Osteoblast (primary cell): ENCODE measurements at regions not wholly inside any gene's neighbourhood (a gene's known extent, or its start where the extent isn't known, plus 50 kb on each side); places are given as distances from the start of the nearest gene placed in this dataset.
A peak's percentile ranks its signal among the peaks of the same experiment; 100 is the strongest.

ENCODE experiments used
- DNase-seq: peaks from one replicate; pipeline ENCODE4 v3.0.0; 2011; ENCODE audit warnings: low spot score, mixed read lengths; ENCODE audit not compliant: insufficient read length; ENCODE audit errors: missing footprints
- H2AFZ ChIP-seq: 2 replicates; pipeline ENCODE4 v1.6.0; 2011; ENCODE audit warnings: mild to moderate bottlenecking, low read length
- H3K27ac ChIP-seq: 2 replicates; pipeline ENCODE4 v1.5.1; 2011; ENCODE audit warnings: mild to moderate bottlenecking, low read depth, low read length, moderate library complexity
- H3K27me3 ChIP-seq: 2 replicates; pipeline ENCODE4 v1.6.0; 2012; ENCODE audit warnings: mild to moderate bottlenecking, control low read depth, inconsistent platforms, low read length, moderate library complexity; ENCODE audit not compliant: insufficient read depth
- H3K36me3 ChIP-seq: 2 replicates; pipeline ENCODE4 v1.5.1; 2011; ENCODE audit warnings: mild to moderate bottlenecking, low read length, control low read depth, moderate library complexity; ENCODE audit not compliant: insufficient read depth
- H3K4me1 ChIP-seq: 2 replicates; pipeline ENCODE4 v1.5.1; 2011; ENCODE audit warnings: mild to moderate bottlenecking, low read length, control low read depth, moderate library complexity; ENCODE audit not compliant: insufficient read depth
- H3K4me2 ChIP-seq: 2 replicates; pipeline ENCODE4 v1.6.0; 2011; ENCODE audit warnings: mild to moderate bottlenecking, low read length; ENCODE audit not compliant: insufficient read depth
- H3K4me3 ChIP-seq: fragments of 200-600 bp; sonication (generic); 3 replicates; pipeline ENCODE4 v1.5.1; 2012; ENCODE audit warnings: mild to moderate bottlenecking, low read length, inconsistent platforms; ENCODE audit not compliant: insufficient read depth
- H3K79me2 ChIP-seq: 2 replicates; pipeline ENCODE4 v1.6.0; 2012; ENCODE audit warnings: mild to moderate bottlenecking, low read length, control low read depth, inconsistent platforms; ENCODE audit not compliant: insufficient read depth
- H3K9me3 ChIP-seq: 2 replicates; pipeline ENCODE4 v1.5.1; 2011; ENCODE audit warnings: low read depth, low read length, control low read depth
- H4K20me1 ChIP-seq: 2 replicates; pipeline ENCODE4 v1.6.0; 2012; ENCODE audit warnings: mild to moderate bottlenecking, low read length, control low read depth; ENCODE audit not compliant: insufficient read depth
- CTCF ChIP-seq: IDR thresholded peaks from 2 replicates; pipeline ENCODE4 v1.5.1; 2011; ENCODE audit warnings: mild to moderate bottlenecking, low read depth, low read length, moderate library complexity; ENCODE audit errors: extremely low read depth

- H3K27me3 ChIP-seq, result peaks cover 19% of the 10 kb centered on the region
Measured at GRCh38 chr20:63123331-63123741, 92.6 kb downstream of the YTHDF1 start.

GRCh38 chr20:63122626-63123025, 93.3 kb downstream of the YTHDF1 start:
- Histone ChIP-seq H3K4me2 (no peak overlapping the region), H3K9me3 (no peaks in the 10 kb centered on the region), H3K79me2 (no peaks in the 10 kb centered on the region), H3K4me1 (no peaks in the 10 kb centered on the region), H3K36me3 (no peaks in the 10 kb centered on the region), H3K4me3 (no peak overlapping the region), H3K27ac (no peak overlapping the region), H3K27me3 (peaks cover 15% of the 10 kb centered on the region), H4K20me1 (no peaks in the 10 kb centered on the region), H2AFZ (no peak overlapping the region)
- TF ChIP-seq CTCF, result no peak
- DNase-seq, result peak; percentile 66

More at GRCh38 chr20:63123331-63123741, 92.6 kb downstream of the YTHDF1 start:
- H3K36me3 ChIP-seq, result no peaks in the 10 kb centered on the region
- no peak for TF ChIP-seq CTCF
- H3K4me1 ChIP-seq, result no peaks in the 10 kb centered on the region
- no peak overlapping the region for H3K4me3 ChIP-seq
- H3K79me2 ChIP-seq, result no peaks in the 10 kb centered on the region
- H4K20me1 ChIP-seq, result no peaks in the 10 kb centered on the region
- no peak overlapping the region for H2AFZ ChIP-seq
- H3K27ac ChIP-seq, result no peak overlapping the region
- DNase-seq, result peak; percentile 66
- no peak overlapping the region for H3K4me2 ChIP-seq
- H3K9me3 ChIP-seq, result no peaks in the 10 kb centered on the region

GRCh38 chr20:63121749-63122405, 94.1 kb downstream of the YTHDF1 start:
- no peaks in the 10 kb centered on the region for H4K20me1 ChIP-seq

More at GRCh38 chr20:63121749-63122405, 94.1 kb downstream of the YTHDF1 start:
- Histone ChIP-seq H3K4me1 (no peaks in the 10 kb centered on the region), H3K9me3 (no peaks in the 10 kb centered on the region), H2AFZ (no peak overlapping the region), H3K27me3 (peaks cover 13% of the 10 kb centered on the region), H3K36me3 (no peaks in the 10 kb centered on the region), H3K27ac (no peak overlapping the region), H3K4me2 (no peak overlapping the region), H3K79me2 (no peaks in the 10 kb centered on the region), H3K4me3 (no peak overlapping the region)
- peak; percentile 38 for DNase-seq
- no peak for TF ChIP-seq CTCF
